ENCODE measurements at regions not wholly inside any gene's neighbourhood (a gene's known extent, or its start where the extent isn't known, plus 50 kb on each side); places are given as distances from the start of the nearest gene placed in this dataset.

DNA sequence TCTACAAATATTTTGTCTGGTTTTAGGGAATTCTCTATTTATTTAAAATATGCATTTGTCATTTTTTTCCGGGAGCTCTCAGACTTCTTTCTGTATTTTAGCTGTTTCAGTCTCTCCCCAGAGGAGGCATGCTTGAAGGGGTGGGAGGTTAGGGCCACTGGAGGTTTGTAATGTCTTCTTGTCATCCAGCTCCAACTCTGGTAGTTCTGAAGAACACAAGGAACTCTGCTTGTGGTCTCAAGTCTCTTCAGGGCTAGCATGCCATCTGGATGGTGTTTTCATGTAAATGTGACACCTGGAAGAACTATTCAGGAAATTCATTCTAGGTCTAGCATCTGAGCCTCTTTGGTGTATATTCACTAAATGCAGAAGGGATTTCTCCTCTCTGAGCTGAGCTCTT, 518.4 kb upstream of the DCC start:
- Mint-ChIP-seq H3K27ac (no peak overlapping the region), H3K4me3 (no peak overlapping the region), H3K27me3 (ENCODE audit: low read depth) (peaks cover 4% of the 10 kb centered on the region), H3K4me1 (no peaks in the 10 kb centered on the region), H3K36me3 (no peaks in the 10 kb centered on the region), H3K9me3 (no peaks in the 10 kb centered on the region)
- DNase-seq (ENCODE audit: low spot score in 2 of 2, unreplicated experiment in 2 of 2): no peak
- TF ChIP-seq, protein P1, sequence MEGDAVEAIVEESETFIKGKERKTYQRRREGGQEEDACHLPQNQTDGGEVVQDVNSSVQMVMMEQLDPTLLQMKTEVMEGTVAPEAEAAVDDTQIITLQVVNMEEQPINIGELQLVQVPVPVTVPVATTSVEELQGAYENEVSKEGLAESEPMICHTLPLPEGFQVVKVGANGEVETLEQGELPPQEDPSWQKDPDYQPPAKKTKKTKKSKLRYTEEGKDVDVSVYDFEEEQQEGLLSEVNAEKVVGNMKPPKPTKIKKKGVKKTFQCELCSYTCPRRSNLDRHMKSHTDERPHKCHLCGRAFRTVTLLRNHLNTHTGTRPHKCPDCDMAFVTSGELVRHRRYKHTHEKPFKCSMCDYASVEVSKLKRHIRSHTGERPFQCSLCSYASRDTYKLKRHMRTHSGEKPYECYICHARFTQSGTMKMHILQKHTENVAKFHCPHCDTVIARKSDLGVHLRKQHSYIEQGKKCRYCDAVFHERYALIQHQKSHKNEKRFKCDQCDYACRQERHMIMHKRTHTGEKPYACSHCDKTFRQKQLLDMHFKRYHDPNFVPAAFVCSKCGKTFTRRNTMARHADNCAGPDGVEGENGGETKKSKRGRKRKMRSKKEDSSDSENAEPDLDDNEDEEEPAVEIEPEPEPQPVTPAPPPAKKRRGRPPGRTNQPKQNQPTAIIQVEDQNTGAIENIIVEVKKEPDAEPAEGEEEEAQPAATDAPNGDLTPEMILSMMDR (IDR thresholded peaks at IDR 0.05; ENCODE audit: unreplicated experiment): no peak

DNA sequence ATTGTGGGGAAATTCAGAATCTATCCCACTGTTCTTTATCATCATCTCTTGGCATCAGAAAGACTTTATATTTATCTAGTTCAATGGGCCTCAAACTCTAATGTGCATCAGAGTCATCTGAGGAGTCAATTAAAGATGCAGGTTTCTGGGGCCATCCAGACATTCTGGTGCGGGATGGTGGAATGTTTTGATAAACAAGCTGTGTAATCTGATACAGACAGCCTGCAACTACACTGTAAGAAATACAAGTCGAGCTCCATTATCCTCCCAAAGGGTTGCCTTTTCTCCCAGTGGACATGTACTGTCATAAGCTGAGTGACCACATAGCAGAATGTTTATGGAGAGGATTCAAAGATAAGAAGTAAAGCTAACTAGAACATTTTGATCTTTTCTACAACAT, 515.3 kb upstream of the DCC start:
- DNase-seq (ENCODE audit: low spot score in 2 of 2, unreplicated experiment in 2 of 2): no peak
- no peaks in the 10 kb centered on the region for H3K4me1 Mint-ChIP-seq
- peaks cover 4% of the 10 kb centered on the region for H3K27me3 Mint-ChIP-seq (ENCODE audit: low read depth)
- TF ChIP-seq, protein P1 (IDR thresholded peaks at IDR 0.05; ENCODE audit: unreplicated experiment): no peak
- no peak overlapping the region for H3K4me3 Mint-ChIP-seq
- peaks cover 12% of the 10 kb centered on the region for H3K9me3 Mint-ChIP-seq
- no peak overlapping the region for H3K27ac Mint-ChIP-seq
- H3K36me3 Mint-ChIP-seq: no peaks in the 10 kb centered on the region

DNA sequence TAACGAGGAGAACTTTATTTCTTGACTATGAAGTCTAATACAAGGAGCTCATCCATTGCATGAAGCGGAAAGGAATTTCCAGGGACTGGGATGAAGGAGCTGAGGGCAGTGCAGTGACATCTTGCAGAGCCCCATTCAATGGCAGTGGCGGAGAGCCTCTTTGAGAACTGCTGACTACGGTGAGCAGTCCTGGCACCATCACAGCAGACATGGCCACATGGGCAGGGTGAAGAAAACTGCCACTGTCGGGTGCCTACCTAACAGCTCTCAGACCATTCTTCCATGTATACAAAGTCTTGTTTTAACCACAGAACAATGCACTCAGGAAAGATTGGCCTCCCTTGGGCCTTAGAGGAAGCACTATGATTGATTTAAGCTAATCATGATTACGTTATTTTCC, 506.1 kb upstream of the DCC start:
- DNase-seq (ENCODE audit: low spot score in 2 of 2, unreplicated experiment in 2 of 2): no peak
- no peaks in the 10 kb centered on the region for H3K4me1 Mint-ChIP-seq
- no peaks in the 10 kb centered on the region for H3K36me3 Mint-ChIP-seq
- H3K27ac Mint-ChIP-seq: no peak overlapping the region
- TF ChIP-seq, protein P1 (IDR thresholded peaks at IDR 0.05; ENCODE audit: unreplicated experiment): no peak
- no peak overlapping the region for H3K4me3 Mint-ChIP-seq
- H3K27me3 Mint-ChIP-seq (ENCODE audit: low read depth): no peaks in the 10 kb centered on the region
- no peaks in the 10 kb centered on the region for H3K9me3 Mint-ChIP-seq

DNA sequence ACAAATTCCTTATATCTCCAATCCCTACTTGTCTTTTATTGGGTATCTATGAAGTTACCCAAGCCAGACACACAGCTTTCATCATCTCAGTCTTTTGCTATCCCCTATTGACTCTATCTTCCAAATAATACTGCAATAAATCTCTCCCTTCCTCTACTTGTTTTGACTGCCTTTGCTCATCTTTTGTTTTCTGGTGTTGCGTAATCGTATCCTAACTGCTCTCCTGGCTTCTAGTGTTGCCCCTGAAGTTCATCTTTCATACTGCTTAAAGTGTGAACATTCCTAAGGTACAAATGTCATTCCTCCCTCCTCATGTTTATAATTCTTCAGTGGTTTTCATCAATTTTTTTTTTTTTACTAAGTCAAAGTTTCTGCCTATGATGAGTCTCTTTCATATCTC, 491.3 kb upstream of the DCC start:
- no peak for DNase-seq (ENCODE audit: low spot score in 2 of 2, unreplicated experiment in 2 of 2)
- Mint-ChIP-seq H3K4me1 (no peaks in the 10 kb centered on the region), H3K36me3 (no peaks in the 10 kb centered on the region), H3K9me3 (peaks cover 24% of the 10 kb centered on the region), H3K27me3 (ENCODE audit: low read depth) (no peaks in the 10 kb centered on the region), H3K27ac (no peak overlapping the region), H3K4me3 (no peak overlapping the region)
- TF ChIP-seq, protein P1 (IDR thresholded peaks at IDR 0.05; ENCODE audit: unreplicated experiment): no peak

DNA sequence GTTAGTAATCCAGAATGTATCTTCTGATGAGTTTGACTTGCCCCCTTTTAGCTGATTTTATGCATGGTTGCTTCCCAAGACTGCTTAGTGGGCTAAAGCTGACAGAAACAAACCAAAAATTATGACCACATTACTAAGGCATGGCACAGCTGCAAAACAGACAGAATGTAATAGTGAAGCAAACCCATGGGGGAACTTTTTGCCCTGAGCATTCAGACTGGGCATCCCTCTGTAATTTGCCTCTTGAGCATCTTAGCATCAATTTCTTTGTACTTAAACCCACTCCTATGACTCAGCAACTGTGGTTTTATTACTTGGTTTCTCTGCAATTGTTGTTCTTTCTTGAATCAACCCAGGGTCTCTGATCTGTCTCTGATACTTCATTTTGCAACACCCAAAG, 487.3 kb upstream of the DCC start:
- DNase-seq (ENCODE audit: low spot score in 2 of 2, unreplicated experiment in 2 of 2): no peak
- Mint-ChIP-seq H3K4me3 (no peak overlapping the region), H3K4me1 (no peaks in the 10 kb centered on the region), H3K36me3 (no peaks in the 10 kb centered on the region), H3K27ac (no peak overlapping the region), H3K9me3 (peaks cover 12% of the 10 kb centered on the region), H3K27me3 (ENCODE audit: low read depth) (no peaks in the 10 kb centered on the region)
- TF ChIP-seq, protein P1 (IDR thresholded peaks at IDR 0.05; ENCODE audit: unreplicated experiment): no peak

DNA sequence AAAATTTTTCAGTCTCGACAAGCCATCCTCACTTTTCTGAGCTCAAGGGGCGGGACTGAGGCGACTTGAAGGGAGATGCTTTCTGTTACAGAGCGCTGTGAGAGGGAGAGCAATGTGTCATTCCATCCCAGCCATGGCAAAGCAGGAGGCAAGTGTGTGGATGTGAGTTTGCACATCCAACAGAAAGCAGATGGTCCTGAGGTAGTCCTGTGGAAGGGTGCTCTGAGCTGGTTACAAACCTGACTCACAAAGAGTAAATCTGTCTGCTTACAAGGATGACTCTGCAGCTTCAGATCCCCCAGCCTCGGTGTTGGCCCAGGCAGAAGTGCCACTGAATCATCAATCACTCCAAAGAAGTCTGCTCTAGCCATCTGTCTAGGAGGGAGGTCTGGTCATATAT, 482.0 kb upstream of the DCC start:
- Mint-ChIP-seq H3K36me3 (no peaks in the 10 kb centered on the region), H3K27ac (no peak overlapping the region), H3K4me1 (no peaks in the 10 kb centered on the region), H3K4me3 (no peak overlapping the region), H3K27me3 (ENCODE audit: low read depth) (no peaks in the 10 kb centered on the region), H3K9me3 (peaks cover under 1% of the 10 kb centered on the region)
- DNase-seq (ENCODE audit: low spot score in 2 of 2, unreplicated experiment in 2 of 2): no peak
- TF ChIP-seq, protein P1 (IDR thresholded peaks at IDR 0.05; ENCODE audit: unreplicated experiment): no peak

Data from mesothelial cell of epicardium (in vitro differentiated cells).